ENCODE measurements at regions not wholly inside any gene's neighbourhood (a gene's known extent, or its start where the extent isn't known, plus 50 kb on each side); places are given as distances from the start of the nearest gene placed in this dataset.
"Not testable (repeated sequence)": the region's sequence is repeated elsewhere in the genome, so short reads cannot be mapped to it uniquely, and the experiment has no call there.

- CTCF ChIA-PET: no interaction called here
- DNase-seq (ENCODE audit: low read depth in 1 of 2, low spot score in 1 of 2): no peak
- no peak for TF ChIP-seq RAD21 (conservative IDR thresholded peaks at IDR 0.05 in 1 of 2, IDR thresholded peaks at IDR 0.05 in 1 of 2)
- FAIRE-seq: no peak
- no peak overlapping the region for H3K4me2 ChIP-seq
- H3K9me3 ChIP-seq: no peaks in the 10 kb centered on the region
- no peaks in the 10 kb centered on the region for H3K4me1 ChIP-seq
- WGBS (ENCODE audit: missing lambda C conversion rate): 5% methylated on average over 3 of the region's 3 CpGs
- POLR2A ChIA-PET: no interaction called here
- no peak overlapping the region for H3K4me3 ChIP-seq
- no peak overlapping the region for H3K27ac ChIP-seq
- ATAC-seq: no peak
Measured at GRCh38 chr3:6321999-6322398, 538.9 kb upstream of the GRM7 start.

GRCh38 chr3:6326771-6327170 is 534.1 kb upstream of the GRM7 start:
- Histone ChIP-seq H3K4me3 (no peak overlapping the region), H3K9me3 (no peaks in the 10 kb centered on the region), H3K27ac (no peak overlapping the region), H3K4me1 (no peaks in the 10 kb centered on the region), H3K4me2 (no peak overlapping the region)
- ChIA-PET CTCF (no interaction called here), POLR2A (no interaction called here)
- no peak for ATAC-seq
- 2% methylated on average over 6 of the region's 6 CpGs for WGBS (ENCODE audit: missing lambda C conversion rate)
- DNase-seq (ENCODE audit: low read depth in 1 of 2, low spot score in 1 of 2): no peak
- FAIRE-seq: no peak
- no peak for TF ChIP-seq HMGXB4 (CRISPR knock-in tag; IDR thresholded peaks at IDR 0.05; ENCODE audit: borderline replicate concordance)

- CTCF ChIA-PET; H3K4me3 ChIP-seq; POLR2A ChIA-PET; H3K9me3 ChIP-seq; FAIRE-seq; H3K27ac ChIP-seq; H3K4me1 ChIP-seq; ATAC-seq; DNase-seq (ENCODE audit: low read depth in 1 of 2, low spot score in 1 of 2); H3K4me2 ChIP-seq: not testable (repeated sequence)
- WGBS (ENCODE audit: missing lambda C conversion rate): 53% methylated on average over 24 of the region's 24 CpGs
Measured at GRCh38 chr3:6340980-6341325, 520.0 kb upstream of the GRM7 start.

GRCh38 chr3:6351752-6352151 is 509.2 kb upstream of the GRM7 start:
- Histone ChIP-seq H3K4me1 (no peaks in the 10 kb centered on the region), H3K4me3 (no peak overlapping the region), H3K27ac (no peak overlapping the region), H3K4me2 (no peak overlapping the region), H3K9me3 (no peaks in the 10 kb centered on the region)
- FAIRE-seq (no peak), ATAC-seq (no peak), DNase-seq (ENCODE audit: low read depth in 1 of 2, low spot score in 1 of 2) (no peak)
- ChIA-PET CTCF (no interaction called here), POLR2A (no interaction called here)
- 3% methylated on average over 3 of the region's 3 CpGs for WGBS (ENCODE audit: missing lambda C conversion rate)
- TF ChIP-seq EHF (CRISPR knock-in tag; IDR thresholded peaks at IDR 0.05): no peak
- TF ChIP-seq MAFK (IDR thresholded peaks at IDR 0.05; ENCODE audit: partially characterized antibody): no peak
- no peak for TF ChIP-seq RARB (CRISPR knock-in tag; IDR thresholded peaks at IDR 0.05)
- no peak for TF ChIP-seq TFCP2L1 (CRISPR knock-in tag; IDR thresholded peaks at IDR 0.05)
- TF ChIP-seq POLR2AphosphoS2 (conservative IDR thresholded peaks at IDR 0.05; ENCODE audit: low read length): no peak
- no peak for TF ChIP-seq SMC3 (IDR thresholded peaks at IDR 0.05)
- TF ChIP-seq FOXS1 (CRISPR knock-in tag; IDR thresholded peaks at IDR 0.05): no peak
- TF ChIP-seq EP300 (IDR thresholded peaks at IDR 0.05): no peak
- no peak for TF ChIP-seq KDM5A (IDR thresholded peaks at IDR 0.05)
- TF ChIP-seq HMGXB4 (CRISPR knock-in tag; IDR thresholded peaks at IDR 0.05; ENCODE audit: borderline replicate concordance): no peak
- no peak for TF ChIP-seq HOXA7 (CRISPR knock-in tag; IDR thresholded peaks at IDR 0.05)
- TF ChIP-seq JUNB (IDR thresholded peaks at IDR 0.05): no peak
- TF ChIP-seq ATOH8 (CRISPR knock-in tag; IDR thresholded peaks at IDR 0.05; ENCODE audit: low read depth): no peak
- no peak for TF ChIP-seq CTCF (IDR thresholded peaks at IDR 0.05)
- no peak for TF ChIP-seq ZSCAN20 (CRISPR knock-in tag; IDR thresholded peaks at IDR 0.05)
- no peak for TF ChIP-seq E2F6 (IDR thresholded peaks at IDR 0.05; ENCODE audit: borderline replicate concordance, low read depth)

Measured in A549 (cell line).